ENCODE measurements at regions not wholly inside any gene's neighbourhood (a gene's known extent, or its start where the extent isn't known, plus 50 kb on each side); places are given as distances from the start of the nearest gene placed in this dataset.

DNA sequence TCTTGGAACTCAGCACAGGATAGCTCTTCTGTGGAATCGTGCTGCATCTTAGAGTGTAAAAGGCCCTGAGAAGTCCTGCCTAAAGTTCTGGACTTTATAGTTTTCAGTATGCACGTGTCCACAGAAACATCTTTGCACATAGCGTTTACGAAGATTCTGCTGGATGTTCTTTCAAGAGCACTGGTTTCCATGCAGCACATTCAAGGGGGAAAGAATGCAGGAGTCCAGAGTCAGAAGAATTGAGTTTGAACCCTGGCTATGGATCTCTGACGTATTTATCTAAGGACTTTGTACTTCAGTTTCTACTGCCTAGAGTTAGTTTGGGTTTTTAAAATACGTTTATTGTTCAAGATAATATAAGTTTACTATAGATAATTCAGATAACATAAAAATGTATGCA, 282.8 kb upstream of the ZMIZ1 start:
- no peak for DNase-seq

DNA sequence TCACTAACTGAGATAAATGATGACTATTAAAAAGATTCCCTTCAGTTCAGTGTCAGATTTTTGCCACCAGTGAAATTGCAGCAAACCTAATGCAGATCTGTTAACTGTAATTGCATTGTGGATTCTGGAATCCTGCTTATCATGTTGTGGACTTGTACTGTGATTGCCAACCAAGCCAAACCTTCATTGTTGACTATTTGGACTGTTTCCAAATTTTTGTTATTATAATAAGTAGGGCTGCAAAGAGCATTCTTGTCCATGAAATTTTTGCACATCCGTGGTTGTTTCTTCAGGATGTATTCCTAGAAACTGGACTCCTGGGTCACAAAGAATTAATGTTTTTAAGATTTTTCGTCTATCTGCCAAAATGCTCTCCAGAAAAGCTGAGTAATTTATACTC, 281.6 kb upstream of the ZMIZ1 start:
- no peak for DNase-seq

DNA sequence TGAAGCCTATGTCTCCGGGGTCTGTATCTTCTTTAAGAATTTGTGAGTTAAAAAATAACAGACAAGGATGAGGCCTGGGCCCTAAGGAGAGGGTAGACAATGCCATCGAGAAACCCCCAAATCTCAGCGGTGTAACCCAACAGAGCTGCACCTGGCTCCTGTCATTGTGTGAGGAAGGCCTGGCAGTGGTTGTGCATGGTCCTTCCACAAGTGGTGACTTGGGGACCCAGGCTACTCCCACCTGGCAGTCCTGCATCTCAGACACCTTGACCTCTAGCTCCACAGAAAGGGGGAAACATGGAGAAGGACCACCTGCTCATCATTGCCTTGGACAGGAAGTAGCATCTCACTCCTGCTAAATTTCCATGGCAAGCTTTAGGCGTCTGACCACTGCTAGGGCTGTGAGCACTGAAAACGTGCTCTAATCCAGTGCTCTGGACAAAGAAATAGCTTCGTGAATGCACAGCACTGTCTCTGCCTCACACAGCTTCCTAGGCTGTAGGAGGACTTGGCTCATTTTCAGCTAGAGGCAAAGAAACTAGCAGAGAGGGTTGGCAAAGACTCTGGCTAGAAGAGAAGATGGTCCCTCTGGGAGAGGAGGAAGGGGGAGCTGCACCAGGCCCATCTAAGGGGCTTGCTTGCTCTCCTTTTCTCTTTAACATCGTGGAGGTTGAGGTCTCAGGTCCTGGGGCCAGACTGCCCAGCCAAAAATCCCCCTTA, 273.9 kb upstream of the ZMIZ1 start:
- DNase-seq = no peak

DNA sequence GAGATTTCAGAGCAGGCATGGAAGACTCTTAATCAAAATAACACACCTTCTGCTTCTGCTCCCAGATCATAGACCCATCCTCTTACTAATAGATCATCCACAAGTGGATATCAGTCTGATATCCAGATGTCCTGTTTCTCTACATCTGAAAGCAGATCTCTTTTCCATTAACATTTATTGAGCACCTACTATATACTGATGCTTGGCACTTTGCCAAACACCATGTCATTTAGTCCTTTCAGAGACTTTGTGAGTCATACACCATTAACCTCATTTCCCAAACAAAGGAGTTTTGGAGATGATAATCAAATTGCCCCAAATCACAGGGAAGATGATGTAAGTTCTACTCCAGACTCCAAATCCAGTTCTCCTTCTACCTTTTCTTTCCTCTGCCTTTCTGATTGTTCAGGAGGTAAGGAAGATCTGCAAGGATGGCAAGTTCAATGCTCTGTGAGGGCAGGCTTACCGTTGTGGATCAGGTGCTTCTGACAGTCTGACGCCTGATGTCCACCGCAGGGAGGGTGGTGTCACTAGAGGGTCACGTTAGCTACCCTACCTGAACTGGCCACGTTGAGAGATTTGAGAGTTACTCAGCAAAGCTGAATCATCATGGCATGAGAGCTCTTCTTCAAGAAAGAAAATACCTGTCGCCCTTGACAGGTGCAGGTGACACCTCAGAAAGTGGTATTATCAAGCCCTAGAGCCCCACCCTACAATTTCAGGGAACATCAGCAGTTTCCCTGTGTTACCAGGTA, 269.6 kb upstream of the ZMIZ1 start:
- DNase-seq = no peak

DNA sequence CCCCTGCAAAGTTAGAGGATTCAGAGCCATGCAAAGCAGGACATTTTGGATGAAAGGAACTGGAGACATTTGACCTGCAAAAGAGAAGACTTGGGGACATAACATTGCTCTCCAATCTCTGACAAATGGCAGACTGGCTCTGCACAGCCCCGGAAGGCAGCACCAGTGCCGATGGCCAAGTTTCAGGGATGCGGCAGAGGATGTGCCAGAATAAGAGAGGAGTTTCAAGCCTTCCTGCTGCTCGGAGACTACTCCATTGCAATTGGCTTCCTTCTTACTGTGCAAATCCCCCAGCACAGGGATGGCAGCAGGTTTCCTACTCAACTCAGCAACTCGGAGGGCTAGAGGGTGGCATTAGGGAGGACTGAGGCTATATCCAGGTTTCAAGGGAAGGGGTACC, 268.8 kb upstream of the ZMIZ1 start:
- no peak for DNase-seq

DNA sequence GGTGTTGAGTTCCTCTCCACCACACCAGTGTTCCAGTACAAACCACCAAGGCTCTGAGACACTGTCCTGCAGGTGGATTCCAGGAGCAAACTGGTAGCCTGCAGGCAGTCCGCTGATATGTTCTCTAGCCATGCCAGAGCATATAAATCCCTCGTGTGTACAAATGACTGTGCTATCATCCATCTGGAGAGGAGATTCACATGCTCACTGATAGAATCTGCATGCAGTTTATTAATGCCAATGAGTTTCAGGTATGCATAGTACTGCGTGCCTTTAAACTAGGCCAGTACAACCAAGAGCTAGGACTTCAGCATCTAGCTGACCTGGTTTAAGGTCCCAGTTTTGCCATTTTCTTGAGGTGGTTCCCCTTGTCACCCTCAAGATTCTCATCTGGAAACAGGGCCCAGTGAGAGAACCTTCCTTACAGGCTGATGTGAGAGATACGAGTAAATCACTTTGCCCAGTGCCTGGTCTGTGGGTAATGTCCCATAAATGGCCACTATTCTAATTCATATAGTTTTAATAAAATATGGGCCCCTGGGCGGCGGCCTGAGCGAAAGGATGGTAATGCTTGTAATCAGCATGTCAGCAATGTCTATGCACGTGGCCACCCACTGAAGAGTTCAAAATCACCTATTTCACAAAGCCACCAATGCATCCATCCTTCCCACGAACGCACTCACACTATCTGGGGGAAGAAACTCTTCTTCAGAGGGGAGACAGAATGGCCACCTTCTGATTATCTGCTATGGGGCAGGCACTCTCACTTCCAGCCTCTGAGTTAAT, 268.0 kb upstream of the ZMIZ1 start:
- no peak for DNase-seq

DNA sequence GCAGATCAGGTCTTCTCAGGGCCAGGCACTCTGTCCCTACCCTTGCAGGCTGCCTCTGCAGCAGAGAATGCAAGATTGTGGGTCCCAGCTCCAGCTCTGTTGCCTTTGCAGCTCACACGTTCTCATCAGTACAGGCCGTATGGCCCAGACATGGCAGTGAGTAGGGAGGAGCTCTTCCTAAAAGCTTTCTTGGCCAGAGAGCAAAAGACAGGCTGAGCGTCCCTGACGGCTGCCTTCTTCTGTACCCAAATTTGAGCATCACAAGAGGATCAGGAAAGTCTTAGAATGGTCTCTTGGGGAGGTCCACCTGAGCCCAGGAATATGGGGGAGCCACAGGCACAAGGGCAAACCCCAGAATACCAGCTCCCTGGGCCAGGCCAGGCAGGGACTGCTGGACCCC, 266.3 kb upstream of the ZMIZ1 start:
- no peak for DNase-seq

DNA sequence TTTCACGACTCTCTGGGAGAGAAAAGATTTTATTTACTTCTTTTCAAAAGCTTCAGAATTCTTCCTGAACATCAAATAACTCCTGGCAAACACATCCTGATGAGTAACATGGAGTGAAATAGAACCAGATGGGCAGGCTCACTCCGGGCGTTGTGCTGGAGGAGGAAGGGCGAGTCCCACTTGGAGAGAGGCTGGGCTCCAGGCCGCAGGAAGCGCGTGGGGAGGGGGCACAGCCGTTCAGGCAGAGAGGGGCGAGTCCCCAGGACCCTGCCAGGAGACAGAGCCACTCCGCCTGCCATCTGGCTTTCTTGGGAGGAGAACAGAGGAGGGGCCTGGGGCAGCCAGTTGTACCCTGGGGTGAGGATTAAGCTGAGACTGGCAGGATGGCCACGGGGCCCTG, 265.9 kb upstream of the ZMIZ1 start:
- DNase-seq = no peak

DNA sequence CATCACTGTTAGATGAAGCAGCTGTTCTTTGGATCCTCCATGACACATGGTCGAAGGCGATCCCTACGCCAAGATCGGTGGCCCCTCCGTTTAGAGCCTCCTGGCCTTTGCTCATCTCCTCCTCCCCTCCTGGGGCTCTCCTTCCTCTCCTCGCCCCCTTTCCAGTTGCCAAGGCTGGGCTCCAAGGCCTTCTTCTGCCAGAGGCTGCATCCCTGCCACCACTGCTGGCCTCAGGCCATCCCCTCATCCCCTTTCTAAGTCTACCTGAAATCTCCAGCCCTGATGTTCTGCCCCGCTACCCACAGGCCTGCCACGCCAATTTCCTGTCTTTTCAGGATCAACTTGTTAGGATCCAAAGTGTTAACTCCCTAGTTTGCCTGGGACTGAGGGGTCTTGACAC, 265.1 kb upstream of the ZMIZ1 start:
- no peak for DNase-seq

DNA sequence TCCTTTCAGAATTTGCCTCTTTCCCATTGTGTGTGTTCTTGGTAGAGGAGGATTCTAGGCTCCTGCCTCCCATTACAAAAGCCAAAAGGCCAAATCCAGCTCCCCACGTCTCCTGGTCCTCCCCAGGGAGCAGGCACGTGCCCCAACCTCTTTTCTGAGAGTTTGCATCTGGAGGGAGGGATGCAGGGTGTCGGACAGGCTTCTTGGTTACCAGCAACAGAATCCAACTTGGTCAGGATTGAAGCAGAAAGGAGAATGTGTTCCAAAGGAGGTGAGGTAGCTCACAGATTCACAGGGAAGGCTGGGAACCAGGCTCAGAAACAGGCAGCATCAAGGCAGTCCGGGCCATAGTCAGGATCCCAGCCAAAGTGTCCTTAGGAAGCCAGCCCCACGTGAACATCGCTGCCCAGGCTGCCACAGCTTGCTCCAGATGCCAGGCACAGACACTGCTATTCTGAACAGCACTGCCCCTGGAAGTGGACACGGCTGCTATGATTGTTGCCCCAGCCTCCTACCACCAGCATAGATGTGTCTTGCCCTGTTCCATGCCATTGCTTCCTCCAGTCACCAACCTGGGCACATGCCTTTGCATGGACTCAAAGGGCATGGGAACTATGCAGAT, 264.2 kb upstream of the ZMIZ1 start:
- no peak for DNase-seq

DNA sequence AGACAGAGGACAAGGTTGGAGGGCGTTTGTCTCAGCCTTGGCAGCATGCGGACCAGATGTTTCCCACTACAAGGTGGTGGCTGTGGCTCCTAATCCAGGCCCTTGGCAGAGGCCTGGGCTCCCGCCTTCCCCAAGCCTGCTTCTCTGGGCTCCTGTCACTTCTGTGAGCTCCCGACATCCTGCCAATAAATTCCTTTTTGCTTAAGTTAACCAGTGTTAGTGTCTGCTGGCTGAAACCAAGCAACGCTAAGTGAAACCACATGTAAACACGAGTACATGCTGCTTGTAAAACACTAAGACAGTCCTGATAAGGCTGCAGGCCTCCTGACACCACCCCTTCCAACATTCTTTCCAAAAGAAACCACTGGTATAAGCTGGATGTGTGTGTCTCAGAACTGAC, 263.6 kb upstream of the ZMIZ1 start:
- DNase-seq = peak; percentile 60

DNA sequence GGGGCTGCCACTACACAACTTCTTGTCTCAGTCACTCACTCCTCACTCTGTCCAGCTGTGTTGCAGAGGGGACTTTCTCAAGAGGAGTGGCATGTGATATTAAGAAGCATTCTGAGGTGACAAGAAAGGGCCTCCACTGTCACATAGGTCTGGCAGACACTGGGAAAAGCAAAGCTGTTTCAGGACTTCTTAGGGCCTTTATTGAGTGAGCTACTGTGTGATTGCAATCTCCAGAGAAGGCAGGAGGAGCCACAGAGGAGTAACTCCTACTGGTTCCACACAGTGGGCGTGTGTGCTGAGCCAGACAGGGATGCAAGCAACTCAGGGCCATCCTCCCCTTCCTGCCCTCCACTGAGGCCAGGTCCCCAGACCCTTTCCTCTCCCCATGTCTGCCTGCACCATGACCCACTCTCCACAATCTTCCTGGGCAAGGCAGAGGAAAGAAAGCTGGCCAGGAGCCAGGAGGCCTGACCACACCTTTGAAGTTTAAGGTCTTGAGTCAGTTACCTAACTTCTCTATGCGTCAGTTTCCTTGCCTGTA, 262.0 kb upstream of the ZMIZ1 start:
- DNase-seq = no peak

DNA sequence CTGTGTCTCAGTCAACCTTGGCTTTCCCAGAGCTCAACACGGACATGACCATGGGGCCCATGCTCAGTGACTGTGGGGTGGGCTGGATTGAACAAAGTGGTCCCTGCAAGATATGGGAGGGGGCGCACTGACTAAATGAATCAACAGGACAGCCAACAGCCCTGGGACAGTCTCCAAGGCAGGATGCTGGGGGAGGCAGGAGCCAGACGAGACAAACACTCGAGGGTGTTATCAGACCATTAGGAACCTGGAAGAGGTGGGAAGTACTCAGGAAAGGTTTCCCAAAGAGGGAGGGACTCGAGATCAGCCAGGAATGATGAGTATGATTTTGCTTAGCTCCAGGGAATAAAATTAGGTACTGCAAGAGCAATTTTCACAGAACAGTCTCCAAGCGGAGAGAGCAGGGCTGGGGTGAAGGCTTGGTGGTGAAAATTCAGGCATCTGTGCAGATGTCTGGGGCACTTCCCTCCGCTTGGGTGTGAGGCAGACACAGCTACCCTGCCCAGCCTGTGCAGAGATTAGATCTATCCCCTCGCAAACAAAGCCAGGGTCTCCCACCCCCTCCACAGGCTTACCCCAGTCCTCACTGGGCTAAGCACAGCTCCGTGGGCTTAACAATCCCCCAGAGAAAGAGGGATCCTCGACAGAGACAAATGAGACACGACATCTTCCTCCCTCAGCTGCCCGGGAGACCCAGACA, 261.1 kb upstream of the ZMIZ1 start:
- no peak for DNase-seq

DNA sequence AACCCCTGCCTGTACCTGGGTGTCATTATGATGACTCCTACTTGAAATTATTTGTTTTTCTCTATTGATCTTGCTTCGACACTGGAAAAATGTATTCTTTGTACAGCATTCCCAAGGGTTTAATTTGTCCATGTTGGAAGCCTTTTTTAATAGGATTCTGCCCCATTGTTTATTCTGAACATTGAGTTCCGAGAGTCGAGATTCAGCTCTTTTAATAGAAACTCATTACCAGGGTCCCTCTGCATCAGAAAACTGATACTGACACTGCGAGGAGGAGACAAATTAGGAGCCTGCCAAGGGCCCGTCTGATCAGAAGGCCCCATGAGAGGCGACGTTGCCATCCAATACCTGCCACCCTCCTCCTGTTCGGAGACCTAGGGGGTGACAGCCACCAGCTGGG, 260.5 kb upstream of the ZMIZ1 start:
- DNase-seq = no peak

DNA sequence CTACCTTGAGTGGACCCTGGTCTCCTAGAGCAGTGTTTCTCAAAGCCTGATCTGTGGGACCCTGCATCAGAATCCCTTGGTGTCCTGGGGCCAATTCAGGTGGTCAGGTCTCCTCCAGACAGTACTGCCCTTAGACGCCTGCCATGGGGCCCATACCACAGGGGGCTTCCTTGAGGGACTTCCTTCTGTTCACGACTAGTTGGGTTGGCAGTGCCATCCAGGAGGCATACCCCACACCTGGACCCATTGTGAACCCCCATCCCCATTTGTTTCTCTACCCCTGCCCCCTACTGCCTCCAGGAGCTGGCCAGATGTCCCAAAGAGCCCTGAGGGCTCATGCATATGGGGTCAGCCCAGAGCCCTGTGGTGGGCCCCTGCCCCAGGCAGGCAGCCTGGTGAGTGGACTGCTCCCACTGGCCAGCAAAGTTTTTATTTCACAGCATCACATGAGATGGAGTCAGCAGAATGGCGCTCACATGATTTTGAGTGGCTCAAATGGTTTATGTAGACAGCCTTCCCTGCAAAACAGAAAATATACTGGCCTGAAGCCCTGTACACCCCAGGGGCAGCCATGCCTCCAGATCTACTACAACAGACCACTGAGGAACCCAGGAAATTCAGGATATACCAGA, 259.9 kb upstream of the ZMIZ1 start:
- no peak for DNase-seq

DNA sequence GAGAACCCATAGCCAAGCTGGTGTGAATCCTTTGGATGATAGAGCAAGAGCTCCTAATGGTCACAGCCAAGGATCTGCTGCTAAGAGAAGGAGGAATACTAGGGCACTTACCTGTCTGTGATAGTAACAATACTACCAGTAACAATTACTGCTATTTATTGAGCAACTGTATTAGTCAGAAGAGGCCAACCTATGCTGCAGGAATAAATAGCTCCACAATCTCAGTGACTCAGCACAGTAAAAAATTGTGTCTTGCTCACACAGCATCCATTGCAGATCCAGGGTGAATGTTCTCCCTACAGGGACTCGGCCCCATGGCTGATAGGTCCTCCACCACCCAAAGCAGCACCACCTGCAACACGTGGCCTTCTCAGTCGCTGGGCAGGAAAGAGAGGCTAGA, 257.6 kb upstream of the ZMIZ1 start:
- no peak for DNase-seq

DNA sequence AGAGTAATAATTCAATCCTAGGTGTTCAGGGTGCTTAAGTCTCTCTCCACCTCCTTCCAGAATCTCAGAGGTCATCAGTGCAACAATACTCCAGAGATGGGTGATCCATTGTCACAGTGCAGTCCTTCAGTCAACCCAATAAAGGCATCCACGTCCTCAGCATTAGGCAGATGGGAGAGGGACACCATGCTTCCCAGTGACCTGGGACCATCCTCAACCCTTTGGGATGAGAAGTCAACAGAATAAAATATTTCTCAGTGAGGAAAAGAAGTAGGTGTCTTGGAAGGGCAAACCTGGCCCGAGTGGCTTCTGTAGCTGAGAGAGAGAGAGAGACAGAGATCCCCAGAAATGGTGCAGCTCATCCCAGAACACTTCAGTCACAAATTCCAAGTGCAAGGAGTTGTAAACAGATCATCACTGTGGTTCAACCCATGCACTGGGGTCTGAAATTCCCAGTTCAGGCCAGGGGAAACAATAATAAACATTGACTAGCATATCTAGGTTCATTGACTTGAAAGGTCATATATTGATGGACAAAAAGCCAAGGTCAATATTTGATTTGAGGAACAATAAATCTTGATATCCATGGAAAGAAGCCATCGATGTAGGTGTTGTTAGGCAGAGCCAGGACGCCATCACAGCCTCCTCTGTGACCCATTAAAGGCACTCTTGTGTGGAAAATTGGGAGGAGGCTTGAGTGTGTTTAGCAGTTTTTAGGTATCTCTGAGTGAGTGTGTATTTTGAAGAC, 256.0 kb upstream of the ZMIZ1 start:
- no peak for DNase-seq

DNA sequence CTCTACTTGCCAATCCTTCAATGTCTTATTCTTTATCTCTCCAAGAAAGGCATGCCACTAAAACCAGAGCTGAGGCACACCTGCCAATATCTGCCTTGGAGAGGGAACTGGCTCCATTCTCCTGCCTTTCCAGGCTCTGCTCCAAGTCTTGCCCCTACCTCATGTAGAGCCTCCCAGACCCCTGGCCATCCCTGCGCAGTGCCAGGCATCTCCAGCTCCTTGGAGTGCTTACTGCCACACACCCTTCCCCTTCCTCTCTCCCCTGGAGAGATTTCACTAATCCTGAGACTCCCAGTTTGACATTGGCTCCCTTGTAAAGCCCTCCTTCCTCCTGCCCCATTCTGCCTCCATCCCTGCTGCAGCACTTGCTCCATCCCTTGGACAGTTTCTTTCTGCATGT, 255.2 kb upstream of the ZMIZ1 start:
- no peak for DNase-seq

DNA sequence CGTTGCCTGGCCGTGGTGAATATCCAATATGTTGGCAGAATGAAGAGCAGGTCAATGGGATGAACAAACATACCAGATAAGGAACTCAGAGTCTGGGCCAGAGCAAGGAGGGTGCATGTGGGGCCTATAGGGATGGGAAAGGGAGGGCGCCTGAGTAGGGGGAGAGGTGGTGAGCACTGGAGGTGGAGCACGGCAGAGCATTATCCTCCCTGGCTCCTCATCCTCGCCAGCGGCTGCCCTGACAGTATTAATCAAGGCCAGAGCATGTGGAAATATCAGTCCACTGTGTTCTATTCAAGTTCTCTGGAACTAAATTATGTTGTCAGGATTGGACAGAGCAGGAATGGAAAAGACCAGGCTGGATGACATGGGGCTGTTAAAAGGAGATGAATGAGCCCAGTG, 254.8 kb upstream of the ZMIZ1 start:
- DNase-seq = no peak

DNA sequence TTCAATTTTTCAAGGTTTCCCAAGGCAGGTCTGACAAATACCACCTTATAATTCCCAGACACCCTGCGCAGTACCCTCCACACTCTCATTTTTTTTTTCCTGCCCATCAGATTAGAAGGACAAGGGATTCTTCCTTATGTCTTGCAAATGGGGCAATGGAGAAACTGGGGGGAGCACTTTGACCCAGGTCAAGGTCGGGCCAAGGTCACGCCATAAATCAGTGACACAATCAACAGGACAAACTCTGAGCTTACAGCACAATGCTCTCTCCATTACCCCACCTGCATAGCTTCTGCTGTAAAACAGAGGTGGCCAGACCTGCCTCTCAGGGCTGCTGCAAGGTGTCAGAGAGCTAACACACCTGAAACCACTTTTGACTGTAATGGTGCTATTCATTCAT, 254.4 kb upstream of the ZMIZ1 start:
- no peak for DNase-seq

DNA sequence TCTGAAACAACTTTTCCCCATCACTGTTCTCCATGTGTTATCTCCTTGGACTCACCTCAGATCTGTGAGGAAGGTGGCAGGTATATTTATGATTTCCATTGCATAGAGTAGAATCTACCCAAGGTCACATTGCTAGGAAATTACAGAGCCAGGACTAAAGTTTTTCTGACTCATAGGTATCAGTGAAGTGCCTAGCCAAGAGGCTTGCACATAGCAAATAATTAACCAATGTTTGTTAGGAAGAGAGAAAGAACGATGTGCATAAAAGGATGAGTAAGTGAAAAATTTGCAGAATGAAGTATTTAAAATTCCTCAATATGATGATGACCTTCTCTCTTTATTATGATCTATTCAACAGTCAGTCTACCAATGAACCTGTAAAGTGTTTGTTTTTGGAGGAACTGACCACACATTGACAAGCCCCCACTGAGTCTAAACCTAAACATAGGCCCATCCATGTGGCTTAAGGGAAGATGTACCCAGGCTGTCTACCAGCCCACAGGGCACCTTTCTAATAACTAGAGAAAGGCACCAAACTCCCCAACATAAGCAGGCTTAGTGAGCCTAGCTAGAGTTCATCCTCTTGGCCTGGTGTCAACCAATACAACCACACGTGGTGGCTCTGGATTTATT, 252.9 kb upstream of the ZMIZ1 start:
- DNase-seq = no peak
